GM21825 (cell line): ENCODE measurements at regions not wholly inside any gene's neighbourhood (a gene's known extent, or its start where the extent isn't known, plus 50 kb on each side); places are given as distances from the start of the nearest gene placed in this dataset.

Experiments used
- ATAC-seq: cut with Tn5 transposase; IDR thresholded peaks from one replicate; pipeline ENCODE4 v1.9.1; 2021; ENCODE audit warnings: mild to moderate bottlenecking, moderate library complexity; ENCODE audit not compliant: unreplicated experiment

- ATAC-seq: no peak
Measured at GRCh38 chr4:177681902-177682301, 239.7 kb upstream of the AGA start.

- ATAC-seq: no peak
Measured at GRCh38 chr4:177687117-177687516, 244.9 kb upstream of the AGA start.

DNA sequence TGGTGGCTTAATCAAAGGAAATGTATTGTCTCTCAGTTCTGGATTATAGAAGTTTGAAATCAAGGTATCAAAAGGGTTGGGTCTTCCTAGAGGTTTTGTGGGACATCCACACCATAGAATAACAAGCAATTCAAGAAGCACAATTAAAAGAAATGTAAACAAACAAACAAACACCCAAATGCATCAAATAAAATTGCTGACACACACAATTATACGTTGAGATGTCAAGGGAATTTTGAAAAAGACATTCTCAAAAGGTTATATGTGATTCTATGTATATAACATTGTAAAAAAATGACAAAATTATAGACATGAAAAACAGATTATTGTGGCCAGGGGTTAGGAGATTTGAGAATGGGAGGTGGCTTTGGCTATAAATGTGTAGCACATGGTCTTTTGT is 250.7 kb upstream of the AGA start:
- no peak for ATAC-seq

GRCh38 chr4:177696438-177696966 is 254.3 kb upstream of the AGA start:
- ATAC-seq: no peak

GRCh38 chr4:177699365-177700213 is 257.4 kb upstream of the AGA start:
- ATAC-seq: no peak

GRCh38 chr4:177706916-177707315 is 264.7 kb upstream of the AGA start:
- no peak for ATAC-seq

DNA sequence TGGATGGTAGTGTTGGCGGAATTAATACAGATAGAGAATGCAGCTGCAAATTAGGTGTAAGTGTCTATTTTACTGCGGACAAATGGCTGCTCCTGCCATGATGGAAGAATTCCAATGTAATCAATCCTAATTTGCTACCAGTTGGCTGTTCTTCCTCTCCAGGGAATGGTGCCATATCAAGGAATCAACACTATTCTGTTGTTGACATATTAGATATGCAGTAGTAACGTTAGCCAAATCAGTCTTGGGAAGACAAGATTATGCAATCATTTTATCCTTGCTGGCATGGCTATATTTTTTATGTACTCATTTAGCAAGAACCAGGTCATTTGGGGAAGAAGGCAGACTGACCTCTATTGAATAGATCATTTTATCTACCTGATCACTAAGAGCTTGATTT is 271.2 kb upstream of the AGA start:
- no peak for ATAC-seq

- ATAC-seq: no peak
Measured at GRCh38 chr4:177717407-177717806, 275.2 kb upstream of the AGA start.

GRCh38 chr4:177718514-177718913 is 276.3 kb upstream of the AGA start:
- ATAC-seq: no peak

DNA sequence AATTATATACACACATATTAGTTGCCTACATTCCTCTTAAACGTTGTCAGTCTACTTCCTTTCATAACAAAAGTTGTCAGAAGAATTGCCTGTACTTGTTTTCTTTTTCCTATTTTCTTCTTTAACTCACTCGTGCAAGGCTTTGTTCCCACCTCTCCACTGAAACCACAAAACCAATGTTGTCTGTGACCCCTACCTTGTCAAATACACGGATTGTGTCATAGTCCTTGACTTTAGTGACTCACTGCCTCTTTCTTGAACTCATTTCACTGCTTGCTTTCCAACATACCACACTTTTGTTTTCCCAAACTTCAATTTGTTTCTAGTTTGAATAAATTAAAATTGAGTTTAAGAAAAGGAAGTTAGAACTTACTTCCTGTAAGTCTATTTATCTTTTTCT is 283.9 kb upstream of the AGA start:
- ATAC-seq: no peak

DNA sequence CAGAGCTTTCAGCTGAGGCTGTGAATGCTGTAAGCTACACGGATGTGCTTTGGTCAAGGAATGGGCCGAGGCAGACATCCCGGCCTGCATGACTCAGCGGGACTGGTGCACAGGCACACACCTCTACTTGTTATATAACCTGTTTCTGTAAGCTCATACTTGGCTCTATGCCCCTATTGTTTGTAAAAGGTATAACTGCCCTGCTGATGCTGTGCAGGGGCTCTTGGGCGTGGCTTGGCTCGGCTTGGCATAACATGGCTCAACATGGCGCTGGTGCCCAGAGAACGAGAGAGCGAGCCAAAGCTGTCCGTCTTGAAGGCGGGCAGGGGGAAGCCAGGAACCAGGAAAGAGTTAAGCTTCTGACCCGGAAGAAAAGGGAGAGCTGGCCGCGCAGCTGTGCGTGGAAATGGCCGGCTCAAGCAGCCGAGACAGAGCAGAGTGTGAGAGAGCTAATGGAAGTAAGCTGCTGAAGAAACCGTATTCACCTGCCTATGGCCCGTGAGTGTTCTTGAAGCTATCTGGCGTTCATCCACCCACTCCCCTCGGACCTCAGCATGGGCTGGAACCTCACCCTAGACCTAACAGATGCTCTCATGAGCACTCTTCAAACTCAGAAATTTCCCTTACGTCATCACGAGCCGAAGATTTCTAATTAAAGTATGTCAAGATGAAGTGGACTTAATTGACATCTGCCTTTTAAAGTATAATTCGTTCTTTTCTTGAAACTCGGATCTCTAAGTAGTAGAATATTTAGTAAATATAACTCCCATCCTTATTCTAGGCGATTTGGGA is 286.3 kb upstream of the AGA start:
- ATAC-seq: no peak

DNA sequence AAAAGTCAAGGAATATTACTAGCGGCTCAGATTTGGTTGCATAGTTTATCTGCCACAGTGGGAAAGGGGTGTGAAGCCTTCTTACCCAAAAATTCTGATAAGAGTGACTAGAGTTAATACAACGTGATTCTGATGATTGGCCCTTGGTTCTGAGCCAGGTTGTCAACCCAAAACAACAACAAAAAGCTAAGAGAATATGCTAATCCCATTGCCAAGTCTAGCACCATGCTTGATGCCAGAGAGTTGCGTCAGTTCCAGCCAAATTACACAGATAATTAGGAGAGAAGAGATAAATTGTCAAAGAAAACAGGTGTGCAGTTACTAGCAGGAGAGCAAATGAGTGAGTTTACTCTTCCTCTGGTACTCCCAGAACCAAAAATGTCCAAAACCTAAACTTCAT is 287.4 kb upstream of the AGA start:
- no peak for ATAC-seq

GRCh38 chr4:177737387-177737940 is 295.2 kb upstream of the AGA start:
- ATAC-seq: no peak

DNA sequence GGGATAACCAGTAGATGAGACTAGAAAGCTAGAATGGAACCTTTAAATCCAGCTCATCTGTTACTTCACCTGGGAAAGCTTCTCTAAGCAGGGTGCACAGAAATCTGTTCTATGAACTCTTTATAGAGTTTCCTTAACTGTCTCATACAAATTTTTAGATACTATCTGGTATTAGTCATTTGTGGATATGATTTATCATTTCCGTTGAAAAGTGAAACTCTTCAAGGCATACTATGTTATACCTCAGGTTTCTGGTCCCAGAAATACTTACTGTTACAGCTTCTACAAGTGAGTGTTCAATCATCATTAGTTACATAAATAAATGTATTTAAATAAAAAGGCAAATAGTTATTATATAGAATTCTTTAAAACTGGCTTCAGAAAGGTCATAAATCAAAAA is 298.3 kb upstream of the AGA start:
- no peak for ATAC-seq

DNA sequence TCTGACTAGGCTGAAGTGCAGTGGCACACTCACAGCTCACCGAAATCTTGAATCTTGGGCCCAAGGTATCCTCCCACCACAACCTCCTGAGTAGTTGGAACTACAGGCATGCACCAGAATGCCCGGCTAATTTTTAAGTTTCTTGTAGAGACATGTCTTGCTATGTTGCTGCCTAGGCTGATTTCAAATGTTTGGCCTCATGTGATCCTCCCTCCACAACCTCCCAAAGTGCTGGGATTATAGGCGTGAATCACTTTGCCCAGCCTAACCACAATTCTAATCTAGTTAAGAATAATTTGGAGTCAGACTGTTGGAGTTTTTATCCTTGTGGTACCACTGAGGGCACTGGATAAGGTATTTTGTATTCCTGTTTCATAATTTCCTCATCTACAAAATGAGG is 317.5 kb upstream of the AGA start:
- no peak for ATAC-seq

- no peak for ATAC-seq
Measured at GRCh38 chr4:177761692-177762091, 319.5 kb upstream of the AGA start.

GRCh38 chr4:177769155-177769554 is 326.9 kb upstream of the AGA start:
- no peak for ATAC-seq

GRCh38 chr4:177770776-177771175 is 328.5 kb upstream of the AGA start:
- ATAC-seq: no peak

- no peak for ATAC-seq
Measured at GRCh38 chr4:177771645-177772044, 329.4 kb upstream of the AGA start.

- no peak for ATAC-seq
Measured at GRCh38 chr4:177778623-177779022, 336.4 kb upstream of the AGA start.

- ATAC-seq: no peak
Measured at GRCh38 chr4:177785000-177785399, 342.8 kb upstream of the AGA start.

- ATAC-seq: no peak
Measured at GRCh38 chr4:177789610-177790009, 347.4 kb upstream of the AGA start.
